ENCODE measurements at regions not wholly inside any gene's neighbourhood (a gene's known extent, or its start where the extent isn't known, plus 50 kb on each side); places are given as distances from the start of the nearest gene placed in this dataset.

- Histone ChIP-seq H3K27ac (no peak overlapping the region), H3K27me3 (replicated peaks) (no peaks in the 10 kb centered on the region), H3K36me3 (replicated peaks) (no peaks in the 10 kb centered on the region), H3K4me3 (ENCODE audit: low read depth, low read length) (no peak overlapping the region)
- no peak for TF ChIP-seq CTCF (IDR thresholded peaks at IDR 0.05; ENCODE audit: low read depth, low read length, missing control alignments)
- no peak for DNase-seq
- in situ Hi-C loops (cut with HindIII; ENCODE audit: low pct_ligation_motif_present, low sequenced_read_pairs) = no loop called here
These were observed 190.3 kb upstream of the KLHL4 start for GRCh38 chrX:87327267-87327666.

GRCh38 chrX:87337267-87337666, 180.3 kb upstream of the KLHL4 start:
- Histone ChIP-seq H3K36me3 (replicated peaks) (no peaks in the 10 kb centered on the region), H3K27me3 (replicated peaks) (no peaks in the 10 kb centered on the region), H3K27ac (no peak overlapping the region), H3K4me3 (ENCODE audit: low read depth, low read length) (no peak overlapping the region)
- in situ Hi-C loops (cut with HindIII; ENCODE audit: low pct_ligation_motif_present, low sequenced_read_pairs) = no loop called here
- peak; percentile 8 for TF ChIP-seq CTCF (IDR thresholded peaks at IDR 0.05; ENCODE audit: low read depth, low read length, missing control alignments)
- no peak for DNase-seq

- no peak for TF ChIP-seq CTCF (IDR thresholded peaks at IDR 0.05; ENCODE audit: low read depth, low read length, missing control alignments)
- Histone ChIP-seq H3K36me3 (replicated peaks) (no peaks in the 10 kb centered on the region), H3K27ac (no peak overlapping the region), H3K27me3 (replicated peaks) (no peaks in the 10 kb centered on the region), H3K4me3 (ENCODE audit: low read depth, low read length) (no peak overlapping the region)
- DNase-seq = no peak
- in situ Hi-C loops (cut with HindIII; ENCODE audit: low pct_ligation_motif_present, low sequenced_read_pairs) = no loop called here
These were observed 179.1 kb upstream of the KLHL4 start for GRCh38 chrX:87338510-87338909.

DNA sequence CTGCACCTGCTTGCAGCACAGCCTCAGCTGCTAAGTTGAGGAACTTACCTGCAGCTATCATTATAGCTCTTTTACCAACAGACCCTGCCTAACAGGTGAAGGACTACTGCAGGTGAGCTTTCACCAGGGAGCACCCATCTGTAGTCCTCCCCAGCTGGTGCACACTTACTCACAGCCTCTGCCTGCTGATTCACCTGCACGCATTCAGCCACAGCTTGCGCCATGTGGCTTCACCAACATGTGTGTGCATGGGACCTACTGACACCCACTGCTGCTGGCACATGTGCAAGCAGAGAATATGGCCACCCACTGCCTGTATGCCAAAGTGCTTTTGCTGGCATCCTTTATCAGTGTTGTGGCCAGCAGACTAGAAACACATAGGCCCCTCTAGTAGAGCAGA, 146.7 kb upstream of the KLHL4 start:
- no peak for DNase-seq
- Histone ChIP-seq H3K36me3 (replicated peaks) (no peaks in the 10 kb centered on the region), H3K4me3 (ENCODE audit: low read depth, low read length) (no peak overlapping the region), H3K27ac (no peak overlapping the region), H3K27me3 (replicated peaks) (no peaks in the 10 kb centered on the region)
- no peak for TF ChIP-seq CTCF (IDR thresholded peaks at IDR 0.05; ENCODE audit: low read depth, low read length, missing control alignments)
- in situ Hi-C loops (cut with HindIII; ENCODE audit: low pct_ligation_motif_present, low sequenced_read_pairs) = no loop called here

- in situ Hi-C loops (cut with HindIII; ENCODE audit: low pct_ligation_motif_present, low sequenced_read_pairs) = no loop called here
- Histone ChIP-seq H3K27me3 (replicated peaks) (no peaks in the 10 kb centered on the region), H3K4me3 (ENCODE audit: low read depth, low read length) (no peak overlapping the region), H3K27ac (no peak overlapping the region), H3K36me3 (replicated peaks) (no peaks in the 10 kb centered on the region)
- no peak for TF ChIP-seq CTCF (IDR thresholded peaks at IDR 0.05; ENCODE audit: low read depth, low read length, missing control alignments)
- DNase-seq = no peak
These were observed 143.3 kb upstream of the KLHL4 start for GRCh38 chrX:87374324-87374723.

GRCh38 chrX:87376896-87377295, 140.7 kb upstream of the KLHL4 start:
- H3K27me3 ChIP-seq (replicated peaks) = no peaks in the 10 kb centered on the region
- H3K36me3 ChIP-seq (replicated peaks) = no peaks in the 10 kb centered on the region
- no peak for TF ChIP-seq CTCF (IDR thresholded peaks at IDR 0.05; ENCODE audit: low read depth, low read length, missing control alignments)
- DNase-seq = no peak
- H3K4me3 ChIP-seq (ENCODE audit: low read depth, low read length) = no peak overlapping the region
- H3K27ac ChIP-seq = no peak overlapping the region
- in situ Hi-C loops (cut with HindIII; ENCODE audit: low pct_ligation_motif_present, low sequenced_read_pairs) = no loop called here
